Small intestine (tissue), 7 donors: ENCODE measurements at regions not wholly inside any gene's neighbourhood (a gene's known extent, or its start where the extent isn't known, plus 50 kb on each side); places are given as distances from the start of the nearest gene placed in this dataset.

ENCODE experiments used
- DNase-seq, 2 donors: peaks; one replicate each; pipeline versions ENCODE4 v3.0.0 to v3.0.0-alpha.2; 2013
- FAIRE-seq: peaks from 2 replicates; lab custom pipeline; 2012; peaks lifted over from hg19 to GRCh38; lab: Jason Lieb, UNC
- H3K27ac ChIP-seq, 3 donors: one replicate each; pipeline ENCODE4 v1.5.1; 2013; ENCODE audit warnings: low read length in 2 of 3, mild to moderate bottlenecking in 2 of 3, control low read depth in 1 of 3, inconsistent platforms in 1 of 3, low read depth in 1 of 3, moderate library complexity in 1 of 3
- H3K27me3 ChIP-seq, 3 donors: one replicate each; pipeline ENCODE4 v1.6.1; 2013; ENCODE audit warnings: low read length in 3 of 3, inconsistent platforms in 1 of 3; ENCODE audit not compliant: control insufficient read depth in 3 of 3, insufficient read depth in 3 of 3
- H3K36me3 ChIP-seq, 3 donors: one replicate each; pipeline ENCODE4 v1.6.1; 2013; ENCODE audit warnings: low read length in 3 of 3, inconsistent platforms in 1 of 3, low read depth in 1 of 3, mild to moderate bottlenecking in 1 of 3, moderate library complexity in 1 of 3; ENCODE audit not compliant: control insufficient read depth in 3 of 3, insufficient read depth in 2 of 3
- H3K4me1 ChIP-seq, 3 donors: one replicate each; pipeline ENCODE4 v1.6.1; 2013; ENCODE audit warnings: low read length in 2 of 3, inconsistent platforms in 1 of 3, low read depth in 1 of 3, mild to moderate bottlenecking in 1 of 3, moderate library complexity in 1 of 3; ENCODE audit not compliant: control insufficient read depth in 3 of 3, insufficient read depth in 2 of 3
- H3K4me3 ChIP-seq, 3 donors: one replicate each; pipeline ENCODE4 v1.5.1; 2013; ENCODE audit warnings: low read length in 3 of 3, control low read depth in 1 of 3, inconsistent platforms in 1 of 3, low read depth in 1 of 3, mild to moderate bottlenecking in 1 of 3, moderate library complexity in 1 of 3
- H3K9me3 ChIP-seq, 2 donors: one replicate each; pipeline ENCODE4 v1.6.1; 2013; ENCODE audit warnings: low read depth in 1 of 2, low read length in 1 of 2; ENCODE audit not compliant: control insufficient read depth in 2 of 2, insufficient read depth in 1 of 2
- WGBS, 3 donors: extraction: QIAGEN DNeasy Blood & Tissue Kit; methylation state at CpG; one replicate each; pipeline ENCODE4 v1.1.7; 2013; 5-methylcytosine and 5-hydroxymethylcytosine counted together
- donor health status: healthy with polysubstance abuse.
- donor health status: control.
- donor health status: control.
- donor health status: Bipolar disorder and iron deficiency.
- donor health status: healthy.

GRCh38 chr7:46549347-46549746 lies 628.3 kb upstream of the IGFBP3 start:
- FAIRE-seq = no peak
- H3K27ac ChIP-seq = no peak overlapping the region
- 9 to 68% (median 18%) methylated on average over 1 of the region's 1 CpG for WGBS, 3 donors

GRCh38 chr7:46547044-46547443 lies 626.0 kb upstream of the IGFBP3 start:
- Histone ChIP-seq H3K4me3 (no peak overlapping the region), H3K4me1 (peaks cover 0 to 6% (median 5%) of the 10 kb centered on the region in 3 donors), H3K27me3 (no peaks in the 10 kb centered on the region), H3K36me3 (no peaks in the 10 kb centered on the region), H3K27ac (no peak overlapping the region), H3K9me3 (no peaks in the 10 kb centered on the region)
- FAIRE-seq (no peak), DNase-seq (no peak)

More at GRCh38 chr7:46549347-46549746, 628.3 kb upstream of the IGFBP3 start:
- no peaks in the 10 kb centered on the region for H3K9me3 ChIP-seq
- H3K4me3 ChIP-seq = no peak overlapping the region
- no peaks in the 10 kb centered on the region for H3K36me3 ChIP-seq
- no peaks in the 10 kb centered on the region for H3K27me3 ChIP-seq
- DNase-seq = peak in 1 of 2 donors; percentile 65
- peaks cover 0 to 2% (median 0%) of the 10 kb centered on the region in 3 donors for H3K4me1 ChIP-seq

GRCh38 chr7:46545790-46546189 lies 624.7 kb upstream of the IGFBP3 start:
- Histone ChIP-seq H3K27ac (no peak overlapping the region), H3K27me3 (no peaks in the 10 kb centered on the region), H3K4me1 (peaks cover 0 to 6% (median 4%) of the 10 kb centered on the region in 3 donors), H3K36me3 (no peaks in the 10 kb centered on the region), H3K9me3 (no peaks in the 10 kb centered on the region), H3K4me3 (no peak overlapping the region)
- peak in 1 of 2 donors; percentile 54 for DNase-seq
- WGBS, 3 donors = 27 to 59% (median 48%) methylated on average over 1 of the region's 1 CpG
- no peak for FAIRE-seq

GRCh38 chr7:46544396-46545008 lies 623.4 kb upstream of the IGFBP3 start:
- H3K9me3 ChIP-seq = no peaks in the 10 kb centered on the region
- H3K27ac ChIP-seq = peak overlapping the region in 1 of 3 donors; percentile 36
- H3K27me3 ChIP-seq = no peaks in the 10 kb centered on the region
- no peak overlapping the region for H3K4me3 ChIP-seq
- FAIRE-seq = no peak
- peak; percentile 66 to 83 for DNase-seq
- H3K4me1 ChIP-seq = peaks cover 0 to 6% (median 3%) of the 10 kb centered on the region in 3 donors
- H3K36me3 ChIP-seq = no peaks in the 10 kb centered on the region
- WGBS, 3 donors = 3 to 20% (median 11%) methylated on average over 2 of the region's 2 CpGs

- peaks cover 0 to 6% (median 3%) of the 10 kb centered on the region in 3 donors for H3K4me1 ChIP-seq
- no peaks in the 10 kb centered on the region for H3K27me3 ChIP-seq
- H3K36me3 ChIP-seq = no peaks in the 10 kb centered on the region
- FAIRE-seq (peak; percentile 75), DNase-seq (peak; percentile 67 to 82)
- no peaks in the 10 kb centered on the region for H3K9me3 ChIP-seq
- no peak overlapping the region for H3K4me3 ChIP-seq
- no peak overlapping the region for H3K27ac ChIP-seq
- 30 to 60% (median 38%) methylated on average over 1 of the region's 1 CpG for WGBS, 3 donors
Observed at GRCh38 chr7:46542076-46542475, 621.0 kb upstream of the IGFBP3 start.

- H3K36me3 ChIP-seq = no peaks in the 10 kb centered on the region
- H3K4me1 ChIP-seq = peaks cover 0 to 9% (median 3%) of the 10 kb centered on the region in 3 donors
- no peak overlapping the region for H3K27ac ChIP-seq
- FAIRE-seq (no peak), DNase-seq (no peak)
- no peak overlapping the region for H3K4me3 ChIP-seq
- WGBS, 3 donors = 80 to 88% (median 87%) methylated on average over 5 of the region's 5 CpGs
- no peaks in the 10 kb centered on the region for H3K27me3 ChIP-seq
- peaks cover 0 to 5% of the 10 kb centered on the region in 2 donors for H3K9me3 ChIP-seq
Observed at GRCh38 chr7:46539892-46540483, 618.9 kb upstream of the IGFBP3 start.

- peaks cover 2 to 16% (median 2%) of the 10 kb centered on the region in 3 donors for H3K4me1 ChIP-seq
- H3K4me3 ChIP-seq = no peak overlapping the region
- H3K27me3 ChIP-seq = no peaks in the 10 kb centered on the region
- 77 to 78% (median 77%) methylated on average over 5 of the region's 5 CpGs for WGBS, 3 donors
- no peak overlapping the region for H3K27ac ChIP-seq
- DNase-seq (no peak), FAIRE-seq (no peak)
- no peaks in the 10 kb centered on the region for H3K36me3 ChIP-seq
- H3K9me3 ChIP-seq = peaks cover 0 to 5% of the 10 kb centered on the region in 2 donors
Observed at GRCh38 chr7:46537191-46537905, 616.3 kb upstream of the IGFBP3 start.

- DNase-seq = peak; percentile 73 to 83
- H3K27me3 ChIP-seq = no peaks in the 10 kb centered on the region
- 34 to 56% (median 40%) methylated on average over 6 of the region's 6 CpGs for WGBS, 3 donors
- peaks cover 2 to 16% (median 2%) of the 10 kb centered on the region in 3 donors for H3K4me1 ChIP-seq
- H3K9me3 ChIP-seq = peaks cover 0 to 18% of the 10 kb centered on the region in 2 donors
- no peak overlapping the region for H3K4me3 ChIP-seq
- H3K27ac ChIP-seq = peak overlapping the region in 2 of 3 donors; percentile 48 to 57
- H3K36me3 ChIP-seq = no peaks in the 10 kb centered on the region
- no peak for FAIRE-seq
Observed at GRCh38 chr7:46534664-46535588, 613.9 kb upstream of the IGFBP3 start.
